IPS DF 6.9 (cell line): ENCODE measurements at regions not wholly inside any gene's neighbourhood (a gene's known extent, or its start where the extent isn't known, plus 50 kb on each side); places are given as distances from the start of the nearest gene placed in this dataset.

Source experiments
- DNase-seq: peaks from one replicate; pipeline ENCODE4 v3.0.0-alpha.2; 2013; ENCODE audit warnings: low read depth, low spot score
- H3K27ac ChIP-seq: one replicate; pipeline ENCODE4 v1.5.1; 2013; ENCODE audit warnings: low read length, control low read depth
- H3K27me3 ChIP-seq: 2 replicates; pipeline ENCODE4 v1.6.1; 2013; ENCODE audit warnings: mild to moderate bottlenecking, low read length; ENCODE audit not compliant: control insufficient read depth, insufficient read depth
- H3K36me3 ChIP-seq: 2 replicates; pipeline ENCODE4 v1.6.1; 2013; ENCODE audit warnings: low read length; ENCODE audit not compliant: control insufficient read depth, insufficient read depth
- H3K4me1 ChIP-seq: 2 replicates; pipeline ENCODE4 v1.6.1; 2013; ENCODE audit warnings: low read length; ENCODE audit not compliant: control insufficient read depth, insufficient read depth
- H3K4me3 ChIP-seq: 2 replicates; pipeline ENCODE4 v1.5.1; 2013; ENCODE audit warnings: mild to moderate bottlenecking, low read length
- H3K9me3 ChIP-seq: 2 replicates; pipeline ENCODE4 v1.6.1; 2013; ENCODE audit warnings: low read length, inconsistent platforms; ENCODE audit not compliant: control insufficient read depth, insufficient read depth
- WGBS: extraction: QIAGEN DNeasy Blood & Tissue Kit; methylation state at CpG from one replicate; pipeline ENCODE4 v1.1.7; 2013; ENCODE audit warnings: mixed read lengths, missing lambda C conversion rate; ENCODE audit not compliant: insufficient read length, insufficient coverage; 5-methylcytosine and 5-hydroxymethylcytosine counted together

- DNase-seq: no peak
- Histone ChIP-seq H3K36me3 (no peaks in the 10 kb centered on the region), H3K27ac (no peak overlapping the region), H3K9me3 (no peaks in the 10 kb centered on the region), H3K4me3 (no peak overlapping the region), H3K27me3 (no peaks in the 10 kb centered on the region), H3K4me1 (no peaks in the 10 kb centered on the region)
- whole genome bisulfite sequencing: no CpG with 5 or more reads among the region's 8 CpGs
Observed at GRCh38 chr9:1875251-1875851, 139.8 kb upstream of the SMARCA2 start.

GRCh38 chr9:1875921-1876448 lies 139.2 kb upstream of the SMARCA2 start:
- H3K27ac ChIP-seq: no peak overlapping the region

GRCh38 chr9:1876891-1877496 lies 138.2 kb upstream of the SMARCA2 start:
- Histone ChIP-seq H3K36me3 (no peaks in the 10 kb centered on the region), H3K9me3 (no peaks in the 10 kb centered on the region), H3K4me1 (no peaks in the 10 kb centered on the region), H3K27me3 (no peaks in the 10 kb centered on the region), H3K27ac (no peak overlapping the region), H3K4me3 (no peak overlapping the region)
- no peak for DNase-seq
- WGBS: no CpG with 5 or more reads among the region's 5 CpGs

More at GRCh38 chr9:1875921-1876448, 139.2 kb upstream of the SMARCA2 start:
- Histone ChIP-seq H3K36me3 (no peaks in the 10 kb centered on the region), H3K4me3 (no peak overlapping the region), H3K9me3 (no peaks in the 10 kb centered on the region), H3K27me3 (no peaks in the 10 kb centered on the region), H3K4me1 (no peaks in the 10 kb centered on the region)
- no peak for DNase-seq
- no CpG with 5 or more reads among the region's 5 CpGs for WGBS

GRCh38 chr9:1877951-1878350 lies 137.2 kb upstream of the SMARCA2 start:
- no peak for DNase-seq
- Histone ChIP-seq H3K4me1 (no peaks in the 10 kb centered on the region), H3K27me3 (no peaks in the 10 kb centered on the region), H3K4me3 (no peak overlapping the region), H3K27ac (no peak overlapping the region), H3K36me3 (no peaks in the 10 kb centered on the region), H3K9me3 (no peaks in the 10 kb centered on the region)
- WGBS: no CpG with 5 or more reads among the region's 4 CpGs

GRCh38 chr9:1878811-1879210 lies 136.3 kb upstream of the SMARCA2 start:
- Histone ChIP-seq H3K36me3 (no peaks in the 10 kb centered on the region), H3K27ac (no peak overlapping the region), H3K9me3 (no peaks in the 10 kb centered on the region), H3K27me3 (no peaks in the 10 kb centered on the region), H3K4me1 (no peaks in the 10 kb centered on the region), H3K4me3 (no peak overlapping the region)
- WGBS: no CpG with 5 or more reads among the region's 3 CpGs
- DNase-seq: no peak

GRCh38 chr9:1879501-1879900 lies 135.6 kb upstream of the SMARCA2 start:
- Histone ChIP-seq H3K9me3 (no peaks in the 10 kb centered on the region), H3K4me3 (no peak overlapping the region), H3K36me3 (no peaks in the 10 kb centered on the region), H3K27me3 (no peaks in the 10 kb centered on the region), H3K4me1 (no peaks in the 10 kb centered on the region), H3K27ac (no peak overlapping the region)
- DNase-seq: no peak
- no CpG with 5 or more reads among the region's 4 CpGs for WGBS

- no peaks in the 10 kb centered on the region for H3K27me3 ChIP-seq
- DNase-seq: no peak
- WGBS: no CpG with 5 or more reads among the region's 4 CpGs
- H3K36me3 ChIP-seq: no peaks in the 10 kb centered on the region
- H3K9me3 ChIP-seq: no peaks in the 10 kb centered on the region
- no peak overlapping the region for H3K27ac ChIP-seq
- H3K4me1 ChIP-seq: no peaks in the 10 kb centered on the region
- H3K4me3 ChIP-seq: no peak overlapping the region
Observed at GRCh38 chr9:1880038-1880565, 135.0 kb upstream of the SMARCA2 start.

- H3K4me3 ChIP-seq: no peak overlapping the region
- H3K27ac ChIP-seq: no peak overlapping the region
- H3K36me3 ChIP-seq: no peaks in the 10 kb centered on the region
- no peaks in the 10 kb centered on the region for H3K4me1 ChIP-seq
- DNase-seq: no peak
- H3K9me3 ChIP-seq: no peaks in the 10 kb centered on the region
- WGBS: no CpG with 5 or more reads among the region's 2 CpGs
- no peaks in the 10 kb centered on the region for H3K27me3 ChIP-seq
Observed at GRCh38 chr9:1881708-1882295, 133.3 kb upstream of the SMARCA2 start.

GRCh38 chr9:1882711-1883403 lies 132.3 kb upstream of the SMARCA2 start:
- no peaks in the 10 kb centered on the region for H3K27me3 ChIP-seq
- WGBS: no CpG with 5 or more reads among the region's 4 CpGs
- H3K4me1 ChIP-seq: no peaks in the 10 kb centered on the region
- no peaks in the 10 kb centered on the region for H3K9me3 ChIP-seq
- H3K36me3 ChIP-seq: no peaks in the 10 kb centered on the region
- no peak overlapping the region for H3K27ac ChIP-seq
- no peak for DNase-seq
- no peak overlapping the region for H3K4me3 ChIP-seq

- no peaks in the 10 kb centered on the region for H3K9me3 ChIP-seq
- H3K4me3 ChIP-seq: no peak overlapping the region
- H3K27ac ChIP-seq: no peak overlapping the region
- no CpG with 5 or more reads among the region's 3 CpGs for WGBS
- no peaks in the 10 kb centered on the region for H3K4me1 ChIP-seq
- DNase-seq: no peak
- no peaks in the 10 kb centered on the region for H3K36me3 ChIP-seq
- H3K27me3 ChIP-seq: no peaks in the 10 kb centered on the region
Observed at GRCh38 chr9:1890201-1890600, 124.9 kb upstream of the SMARCA2 start.
